ENCODE measurements at regions not wholly inside any gene's neighbourhood (a gene's known extent, or its start where the extent isn't known, plus 50 kb on each side); places are given as distances from the start of the nearest gene placed in this dataset.

GRCh38 chr1:104341944-104342343 is 592.2 kb downstream of the AMY1C start:
- RAD21 ChIA-PET (ENCODE audit: unreplicated experiment), result no interaction called here
- no peak for FAIRE-seq
- H2AFZ ChIP-seq (ENCODE audit: control insufficient read depth, low read depth, low read length), result no peak overlapping the region
- intact Hi-C loops (cut with micrococcal nuclease; ENCODE audit: unreplicated experiment), result no loop called here
- H3K36me3 ChIP-seq (ENCODE audit: control insufficient read depth in 2 of 2, insufficient read depth in 2 of 2, low read length in 1 of 2), result no peaks in the 10 kb centered on the region
- BruUV-seq (replicated peaks), result no TSS peak
- H4K20me1 ChIP-seq (ENCODE audit: control insufficient read depth, insufficient read depth), result no peaks in the 10 kb centered on the region
- no peaks in the 10 kb centered on the region for H3K27me3 ChIP-seq (replicated peaks in 1 of 2; ENCODE audit: control insufficient read depth in 2 of 2, insufficient read depth in 2 of 2, low read length in 1 of 2)
- no peak overlapping the region for H3K9ac ChIP-seq (ENCODE audit: control insufficient read depth, insufficient read depth, low read length)
- CTCF ChIA-PET, result no interaction called here
- TF ChIP-seq NFXL1 (IDR thresholded peaks at IDR 0.05; ENCODE audit: borderline replicate concordance) (no peak), POU2F2 (IDR thresholded peaks at IDR 0.05; ENCODE audit: borderline replicate concordance, low read depth, low read length) (no peak), USF2 (IDR thresholded peaks at IDR 0.05; ENCODE audit: borderline replicate concordance, low read depth, low read length) (no peak)
- no peak for DNase-seq (ENCODE audit: low read depth, low spot score)
- SMC1A ChIA-PET (ENCODE audit: uncharacterized antibody, unreplicated experiment), result interaction anchor here (1.1 kb wide), 1 partner anchor 26 kb away, joined by 3 read pairs; no protein-coding TSS in a partner anchor
- H3K27ac ChIP-seq (ENCODE audit: control insufficient read depth, insufficient read depth), result no peak overlapping the region
- no peak for ATAC-seq
- no peak overlapping the region for H3K4me2 ChIP-seq (ENCODE audit: control insufficient read depth, insufficient read depth)
- no peaks in the 10 kb centered on the region for H3K9me3 ChIP-seq (replicated peaks; ENCODE audit: control insufficient read depth, insufficient read depth, low read length)
- H3K79me2 ChIP-seq (ENCODE audit: control insufficient read depth, insufficient read depth, low read length), result no peaks in the 10 kb centered on the region
- WGBS (ENCODE audit: insufficient coverage, insufficient replicate concordance, low lambda C conversion rate, missing lambda C conversion rate), result 51% methylated on average over 3 of the region's 3 CpGs
- no peaks in the 10 kb centered on the region for H3K4me1 ChIP-seq (ENCODE audit: control insufficient read depth, insufficient read depth, low read length)
- H3K4me3 ChIP-seq, result no peak overlapping the region
- POLR2A ChIA-PET, result no interaction called here
- in situ Hi-C loops (cut with MboI), result no loop called here

- Histone ChIP-seq H3K4me2 (ENCODE audit: control insufficient read depth, insufficient read depth) (no peak overlapping the region), H3K27ac (ENCODE audit: control insufficient read depth, insufficient read depth) (no peak overlapping the region), H3K79me2 (ENCODE audit: control insufficient read depth, insufficient read depth, low read length) (no peaks in the 10 kb centered on the region), H3K4me1 (ENCODE audit: control insufficient read depth, insufficient read depth, low read length) (no peaks in the 10 kb centered on the region), H3K36me3 (ENCODE audit: control insufficient read depth in 2 of 2, insufficient read depth in 2 of 2, low read length in 1 of 2) (no peaks in the 10 kb centered on the region), H3K9ac (ENCODE audit: control insufficient read depth, insufficient read depth, low read length) (no peak overlapping the region), H4K20me1 (ENCODE audit: control insufficient read depth, insufficient read depth) (no peaks in the 10 kb centered on the region), H3K4me3 (no peak overlapping the region), H3K9me3 (replicated peaks; ENCODE audit: control insufficient read depth, insufficient read depth, low read length) (no peaks in the 10 kb centered on the region), H3K27me3 (replicated peaks in 1 of 2; ENCODE audit: control insufficient read depth in 2 of 2, insufficient read depth in 2 of 2, low read length in 1 of 2) (no peaks in the 10 kb centered on the region), H2AFZ (ENCODE audit: control insufficient read depth, low read depth, low read length) (no peak overlapping the region)
- FAIRE-seq (no peak), ATAC-seq (no peak), DNase-seq (ENCODE audit: low read depth, low spot score) (no peak)
- intact Hi-C loops (cut with micrococcal nuclease; ENCODE audit: unreplicated experiment) (no loop called here), in situ Hi-C loops (cut with MboI) (no loop called here)
- CTCF ChIA-PET, result no interaction called here
- SMC1A ChIA-PET (ENCODE audit: uncharacterized antibody, unreplicated experiment), result no interaction called here
- WGBS (ENCODE audit: insufficient coverage, insufficient replicate concordance, low lambda C conversion rate, missing lambda C conversion rate), result 4% methylated on average over 1 of the region's 1 CpG
- BruUV-seq (replicated peaks), result no TSS peak
- TF ChIP-seq CBX5 (IDR thresholded peaks at IDR 0.05; ENCODE audit: low read depth) (no peak), SPI1 (IDR thresholded peaks at IDR 0.05; ENCODE audit: borderline replicate concordance, insufficient read depth, low read depth, low read length) (no peak), LARP7 (IDR thresholded peaks at IDR 0.05) (no peak), SUPT20H (IDR thresholded peaks at IDR 0.05; ENCODE audit: borderline replicate concordance, control insufficient read depth, low read depth, low read length) (no peak), BCL3 (IDR thresholded peaks at IDR 0.05; ENCODE audit: borderline replicate concordance, insufficient read depth, low read depth, low read length, poor library complexity, severe bottlenecking) (no peak), CUX1 (IDR thresholded peaks at IDR 0.05; ENCODE audit: insufficient replicate concordance, low read depth, low read length) (no peak), MTA2 (IDR thresholded peaks at IDR 0.05; ENCODE audit: low read depth) (no peak)
- RAD21 ChIA-PET (ENCODE audit: unreplicated experiment), result no interaction called here
- POLR2A ChIA-PET, result no interaction called here
Measured at GRCh38 chr1:104348277-104348676, 598.6 kb downstream of the AMY1C start.

Measured in GM12878 (cell line).